ENCODE measurements at regions not wholly inside any gene's neighbourhood (a gene's known extent, or its start where the extent isn't known, plus 50 kb on each side); places are given as distances from the start of the nearest gene placed in this dataset.
"Not testable (repeated sequence)": the region's sequence is repeated elsewhere in the genome, so short reads cannot be mapped to it uniquely, and the experiment has no call there.

- no peak for DNase-seq (ENCODE audit: low spot score)
These were observed 269.7 kb upstream of the PCDH7 start for GRCh38 chr4:30450474-30450873.

DNA sequence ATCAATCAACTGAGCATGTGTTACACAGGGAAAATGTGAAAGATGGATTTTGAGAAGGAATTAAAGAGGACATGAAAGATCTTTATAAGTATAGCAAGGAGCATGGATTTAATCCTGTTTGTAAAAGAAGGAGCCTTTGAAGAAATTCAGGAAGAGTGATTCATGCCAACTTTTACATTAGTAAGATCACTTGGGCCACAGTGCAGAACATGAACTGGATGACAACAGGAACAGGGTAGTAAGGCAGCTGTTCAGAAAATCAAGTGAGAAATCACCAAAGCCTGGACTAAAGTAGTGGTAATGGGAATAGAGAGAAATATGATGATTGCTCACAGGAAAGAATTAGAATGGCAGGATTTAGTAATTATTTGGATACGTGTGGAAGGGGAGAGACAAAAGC, 265.7 kb upstream of the PCDH7 start:
- no peak for DNase-seq (ENCODE audit: low spot score)

- no peak for DNase-seq (ENCODE audit: low spot score)
These were observed 263.5 kb upstream of the PCDH7 start for GRCh38 chr4:30456716-30457115.

- DNase-seq (ENCODE audit: low spot score): no peak
These were observed 259.4 kb upstream of the PCDH7 start for GRCh38 chr4:30460818-30461217.

DNA sequence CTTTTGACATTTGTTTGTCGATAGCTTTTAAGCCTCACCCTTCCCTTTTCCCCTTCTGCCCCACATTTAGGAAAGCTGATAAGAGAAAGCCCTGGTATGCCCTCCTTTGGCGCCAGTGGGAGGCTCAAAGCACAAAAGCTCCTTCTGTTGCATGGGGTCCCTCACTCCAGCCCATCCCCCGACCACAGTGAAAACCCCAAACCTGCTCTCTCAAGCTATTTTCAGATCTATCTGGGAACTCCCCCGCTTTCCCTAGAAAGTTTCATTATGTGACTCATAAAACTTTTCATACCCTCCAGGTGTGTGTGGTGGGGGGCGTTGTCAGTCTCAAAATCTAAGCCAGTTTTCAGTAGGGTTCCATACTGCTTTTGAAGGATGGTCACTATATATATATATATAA, 259.0 kb upstream of the PCDH7 start:
- DNase-seq (ENCODE audit: low spot score): no peak

- no peak for DNase-seq (ENCODE audit: low spot score)
These were observed 257.6 kb upstream of the PCDH7 start for GRCh38 chr4:30462445-30463090.

GRCh38 chr4:30471861-30472260, 248.3 kb upstream of the PCDH7 start:
- DNase-seq (ENCODE audit: low spot score): no peak

DNA sequence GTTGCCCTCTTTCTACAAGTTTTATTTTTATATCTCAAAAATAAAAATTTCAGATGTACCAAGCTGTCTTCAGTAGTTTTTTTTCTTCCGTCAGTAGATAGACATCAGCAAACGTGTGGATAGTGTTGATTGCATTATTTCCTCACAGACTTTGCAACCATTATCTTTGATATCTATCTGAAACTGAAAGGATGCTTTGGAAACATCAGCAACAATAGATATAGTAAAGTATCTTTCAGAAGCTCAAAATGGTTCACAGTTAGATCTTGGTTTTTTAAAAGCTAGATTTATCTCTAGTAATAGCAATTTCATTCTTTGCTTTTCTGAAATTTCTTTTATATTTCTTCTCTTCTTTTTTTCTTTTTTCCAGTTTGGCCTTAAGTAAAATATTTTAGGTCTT, 246.9 kb upstream of the PCDH7 start:
- DNase-seq (ENCODE audit: low spot score): no peak

GRCh38 chr4:30495251-30495650, 224.9 kb upstream of the PCDH7 start:
- no peak for DNase-seq (ENCODE audit: low spot score)

GRCh38 chr4:30495651-30496310, 224.4 kb upstream of the PCDH7 start:
- DNase-seq (ENCODE audit: low spot score): no peak

DNA sequence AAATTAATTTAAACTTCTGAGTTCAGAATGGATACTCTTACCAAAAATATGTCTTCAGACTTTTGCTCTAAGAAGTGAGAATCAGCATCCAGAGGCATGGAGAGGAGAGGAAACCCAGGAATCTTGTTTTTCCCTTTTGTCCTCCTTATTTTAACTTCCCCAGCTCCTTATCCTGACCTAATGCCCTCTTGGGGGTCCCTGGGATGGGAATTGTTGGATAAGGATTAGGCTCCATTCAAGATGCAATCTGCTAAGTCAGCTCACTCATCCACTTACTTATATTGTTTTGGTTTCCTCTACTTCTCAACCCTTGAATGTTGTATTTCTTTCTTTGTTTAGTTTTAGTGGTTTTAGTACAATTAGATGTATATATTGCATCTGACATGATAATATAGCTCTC, 208.4 kb upstream of the PCDH7 start:
- DNase-seq (ENCODE audit: low spot score): no peak

- DNase-seq (ENCODE audit: low spot score): no peak
These were observed 202.0 kb upstream of the PCDH7 start for GRCh38 chr4:30518211-30518610.

DNA sequence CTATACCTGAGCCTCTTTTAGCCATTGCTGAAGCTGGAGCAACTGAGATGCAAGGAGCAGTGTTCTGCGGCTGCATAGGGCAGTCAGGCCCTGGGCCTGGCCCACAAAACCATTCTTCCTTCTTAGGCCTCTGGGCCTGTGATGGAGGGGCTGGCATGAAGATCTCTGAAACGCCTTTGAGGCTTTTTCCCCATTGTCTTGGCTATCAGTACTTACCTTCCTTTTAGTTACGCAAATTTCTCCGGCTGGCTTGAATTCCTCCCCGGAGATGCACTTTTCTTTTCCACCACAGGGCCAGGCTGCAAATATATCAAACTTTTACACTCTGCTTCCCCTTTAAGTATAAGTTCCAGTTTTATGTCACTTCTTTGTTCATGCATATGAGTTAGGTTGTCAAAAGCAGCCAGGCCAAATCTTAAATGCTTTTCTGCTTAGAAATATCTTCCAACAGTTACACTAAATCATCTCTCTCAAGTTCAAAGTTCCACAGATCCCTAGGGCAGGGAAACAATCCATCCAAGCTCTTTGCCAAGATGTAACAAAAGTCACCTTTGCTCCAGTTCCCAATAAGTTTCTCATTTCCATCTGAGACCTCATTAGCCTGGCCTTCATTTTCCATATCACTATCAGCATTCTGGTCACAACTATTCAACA, 194.4 kb upstream of the PCDH7 start:
- no peak for DNase-seq (ENCODE audit: low spot score)

- no peak for DNase-seq (ENCODE audit: low spot score)
These were observed 184.9 kb upstream of the PCDH7 start for GRCh38 chr4:30535255-30535654.

- no peak for DNase-seq (ENCODE audit: low spot score)
These were observed 183.9 kb upstream of the PCDH7 start for GRCh38 chr4:30536231-30536630.

- no peak for DNase-seq (ENCODE audit: low spot score)
These were observed 182.7 kb upstream of the PCDH7 start for GRCh38 chr4:30537456-30537855.

- DNase-seq (ENCODE audit: low spot score): no peak
These were observed 181.4 kb upstream of the PCDH7 start for GRCh38 chr4:30538794-30539193.

- DNase-seq (ENCODE audit: low spot score): no peak
These were observed 177.1 kb upstream of the PCDH7 start for GRCh38 chr4:30543057-30543456.

DNA sequence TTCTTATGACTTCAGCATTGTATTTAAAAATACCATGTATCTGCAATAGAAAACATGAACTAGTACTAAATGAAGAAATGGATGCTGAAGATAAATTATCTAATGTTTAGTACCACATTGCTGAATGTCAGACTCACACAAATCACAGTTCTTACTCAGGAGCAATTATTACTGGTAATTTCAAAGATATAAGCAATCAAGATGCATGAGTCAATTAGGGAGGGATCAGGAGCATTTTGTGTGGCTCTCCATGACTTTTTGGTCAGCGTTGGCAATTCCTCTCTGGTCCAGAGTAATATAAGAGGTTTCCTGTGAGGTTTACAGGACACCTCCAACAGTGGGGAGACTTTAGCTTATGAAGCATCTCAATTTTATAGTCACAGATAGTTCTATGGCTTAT, 167.0 kb upstream of the PCDH7 start:
- DNase-seq (ENCODE audit: low spot score): no peak

DNA sequence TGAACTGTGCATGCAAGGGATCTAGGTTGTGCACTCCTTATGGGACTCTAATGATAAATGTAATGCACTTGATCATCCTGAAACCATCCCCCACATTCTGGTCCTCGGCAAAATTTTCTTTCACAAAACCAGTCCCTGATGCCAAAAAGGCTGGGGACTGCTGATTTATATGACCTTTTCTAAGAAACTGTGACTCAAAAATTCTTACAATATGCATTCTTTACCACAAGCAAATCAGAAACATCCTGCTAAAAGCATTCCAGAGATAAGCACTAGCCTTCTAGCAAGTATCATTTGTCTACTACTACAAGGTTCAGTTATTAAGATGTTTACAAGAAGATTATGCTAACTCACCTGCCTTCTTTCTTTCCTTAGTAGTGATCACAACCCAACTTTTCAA, 166.5 kb upstream of the PCDH7 start:
- DNase-seq (ENCODE audit: low spot score): no peak

DNA sequence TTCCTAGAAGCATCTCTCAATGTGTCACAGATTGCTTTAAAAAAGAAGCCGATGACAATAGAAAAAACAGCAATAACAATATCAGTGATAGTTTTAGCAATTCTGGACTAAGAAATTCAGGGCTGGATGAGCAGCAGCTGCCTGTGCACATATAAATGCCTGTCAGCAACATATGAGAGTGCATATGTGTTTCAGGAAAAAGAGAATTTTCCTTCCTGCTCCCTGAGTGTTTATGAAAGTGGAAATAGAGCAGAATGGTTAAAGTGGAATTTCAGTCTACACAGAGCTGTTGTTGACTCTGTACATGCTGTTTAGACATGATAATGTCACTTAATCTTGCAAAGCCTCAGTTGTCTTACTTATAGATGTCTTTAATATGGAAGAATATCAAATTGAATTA, 164.4 kb upstream of the PCDH7 start:
- DNase-seq (ENCODE audit: low spot score): no peak

DNA sequence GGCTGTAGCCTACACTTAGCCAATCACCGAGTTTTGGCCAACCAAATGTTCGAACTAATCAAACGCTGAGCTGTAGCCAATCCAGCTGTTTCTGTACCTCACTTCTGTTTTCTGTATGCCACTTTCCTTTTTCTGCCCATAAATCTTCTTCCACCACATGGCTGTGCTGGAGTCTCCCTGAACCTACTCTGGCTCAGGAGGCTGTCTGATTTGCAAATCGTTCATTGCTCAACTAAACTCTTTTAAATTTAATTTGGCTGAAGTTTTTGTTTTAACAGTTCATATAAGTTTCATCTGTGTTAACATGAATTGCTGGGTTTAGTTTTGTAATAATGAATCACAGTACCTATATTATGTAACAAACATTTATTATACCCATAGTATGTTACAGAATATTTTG, 160.7 kb upstream of the PCDH7 start:
- no peak for DNase-seq (ENCODE audit: low spot score)

GRCh38 chr4:30586850-30587249, 133.3 kb upstream of the PCDH7 start:
- DNase-seq (ENCODE audit: low spot score): no peak

DNA sequence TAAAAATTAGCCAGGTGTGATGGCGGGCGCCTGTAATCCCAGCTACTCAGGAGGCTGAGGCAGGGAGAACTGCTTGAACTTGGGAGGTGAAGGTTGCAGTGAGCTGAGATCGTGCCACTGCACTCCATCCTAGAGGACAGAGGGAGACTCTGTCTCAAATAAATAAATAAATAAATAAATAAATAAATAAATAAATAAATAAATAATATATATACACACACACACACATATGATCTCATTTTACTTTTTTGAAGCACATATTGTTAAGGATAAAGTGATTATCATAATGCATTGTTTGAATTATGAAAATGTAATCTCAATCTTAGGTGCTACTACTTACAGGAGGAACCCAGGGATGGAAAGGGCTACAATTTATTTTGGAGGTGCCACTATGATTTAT, 130.5 kb upstream of the PCDH7 start:
- not testable (repeated sequence) for DNase-seq (ENCODE audit: low spot score)
